ENCODE measurements at regions not wholly inside any gene's neighbourhood (a gene's known extent, or its start where the extent isn't known, plus 50 kb on each side); places are given as distances from the start of the nearest gene placed in this dataset.
A peak's percentile ranks its signal among the peaks of the same experiment; 100 is the strongest.
"Not testable (repeated sequence)": the region's sequence is repeated elsewhere in the genome, so short reads cannot be mapped to it uniquely, and the experiment has no call there.

DNA sequence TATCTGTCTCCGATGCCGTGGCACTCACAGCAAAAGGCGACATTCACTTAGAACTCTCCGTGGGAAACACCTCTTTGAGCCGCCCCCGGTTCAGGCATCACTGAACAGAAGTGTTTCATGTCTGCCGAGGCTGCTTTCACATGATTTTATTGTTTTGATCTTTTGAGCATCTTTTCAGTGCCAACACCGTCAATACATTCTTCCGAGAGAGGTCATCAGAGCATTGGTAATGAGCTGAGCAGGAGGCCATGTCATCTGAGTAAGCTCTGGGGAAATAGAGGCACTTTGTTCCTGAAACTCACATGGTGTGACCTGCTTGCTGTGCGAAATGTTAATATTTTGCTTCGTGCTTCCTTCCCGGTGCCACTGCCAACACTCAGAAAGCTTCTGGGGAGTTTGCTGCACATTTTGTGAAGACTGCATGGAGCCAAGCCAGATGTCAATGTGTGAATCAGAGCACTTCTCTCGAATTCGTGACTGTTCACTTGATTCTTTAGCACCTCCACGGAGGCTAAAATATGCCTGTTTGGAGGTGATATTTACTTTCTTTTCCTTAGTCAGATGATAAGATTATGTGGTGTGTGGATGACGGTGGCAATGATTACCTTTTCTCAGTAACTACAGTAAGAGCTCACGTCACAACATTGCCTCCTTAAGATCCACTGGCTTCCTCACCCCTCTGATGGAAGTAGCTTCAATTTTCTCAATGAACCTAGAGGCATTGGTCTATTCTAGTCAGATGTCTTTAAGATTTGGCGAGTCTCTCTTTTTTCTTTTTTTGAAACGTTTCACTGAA is 222.3 kb upstream of the HS3ST1 start:
- no peak for DNase-seq

DNA sequence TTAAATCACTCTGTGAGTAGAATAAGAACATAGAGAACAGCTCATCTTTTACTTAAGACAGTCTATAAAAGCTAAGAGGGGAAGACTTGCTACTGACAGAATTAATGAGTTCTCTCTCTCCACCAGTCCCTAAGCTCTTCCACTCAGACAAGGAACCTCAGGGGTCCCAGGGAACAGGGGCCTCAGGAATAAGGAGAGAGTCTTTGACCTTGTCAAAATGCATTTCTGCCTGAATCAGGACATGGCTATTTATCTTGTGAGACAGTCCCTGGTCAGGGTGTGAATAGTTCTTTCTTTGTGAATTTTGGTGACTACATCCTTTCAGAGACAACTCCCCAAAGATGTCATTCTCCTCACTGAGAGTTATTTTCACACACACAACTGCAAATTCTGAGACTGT is 218.7 kb upstream of the HS3ST1 start:
- DNase-seq = no peak

- not testable (repeated sequence) for DNase-seq
Measured at GRCh38 chr4:11643081-11643480, 214.4 kb upstream of the HS3ST1 start.

GRCh38 chr4:11640584-11640983 is 211.9 kb upstream of the HS3ST1 start:
- DNase-seq = no peak

DNA sequence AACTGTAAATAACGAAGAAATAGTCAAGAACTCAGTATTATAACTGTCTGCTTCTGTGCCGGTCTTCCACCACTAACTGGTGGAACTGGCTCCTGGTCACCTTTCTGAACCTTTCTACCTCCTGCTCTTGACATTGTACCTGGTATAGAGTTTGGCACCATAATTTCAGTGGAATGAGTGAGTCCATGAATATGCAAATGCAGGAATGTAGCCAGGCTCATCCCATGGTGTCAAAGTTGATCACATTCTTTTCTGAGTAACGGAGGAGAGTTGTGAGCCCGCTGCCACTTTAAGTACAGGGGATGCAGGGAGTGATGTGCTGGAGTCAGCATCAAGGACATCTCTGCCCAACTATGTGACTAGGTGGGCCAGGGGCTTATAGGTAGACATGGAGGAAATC is 207.9 kb upstream of the HS3ST1 start:
- no peak for DNase-seq

DNA sequence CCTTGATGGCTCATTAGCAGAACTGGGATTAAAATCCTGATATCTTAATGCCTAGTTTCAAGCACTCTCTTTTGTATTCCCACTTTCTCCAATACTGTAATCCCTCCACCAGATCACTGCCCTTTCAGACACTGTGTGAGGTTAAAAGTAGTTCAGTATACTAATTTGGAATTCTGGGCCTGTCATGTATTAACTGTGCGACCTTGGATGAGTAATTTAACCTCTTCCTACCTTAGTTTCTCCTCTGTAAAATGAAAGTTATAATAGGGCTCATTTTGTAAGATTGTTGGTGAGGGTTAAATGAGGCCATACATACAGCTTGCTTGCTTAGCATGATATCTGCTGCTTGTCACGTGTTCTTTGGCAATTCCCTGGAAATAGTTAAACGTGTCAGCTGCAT is 207.3 kb upstream of the HS3ST1 start:
- DNase-seq = no peak

GRCh38 chr4:11635342-11635741 is 206.6 kb upstream of the HS3ST1 start:
- DNase-seq = no peak

GRCh38 chr4:11634283-11634682 is 205.6 kb upstream of the HS3ST1 start:
- DNase-seq = no peak

- no peak for DNase-seq
Measured at GRCh38 chr4:11633430-11633829, 204.7 kb upstream of the HS3ST1 start.

DNA sequence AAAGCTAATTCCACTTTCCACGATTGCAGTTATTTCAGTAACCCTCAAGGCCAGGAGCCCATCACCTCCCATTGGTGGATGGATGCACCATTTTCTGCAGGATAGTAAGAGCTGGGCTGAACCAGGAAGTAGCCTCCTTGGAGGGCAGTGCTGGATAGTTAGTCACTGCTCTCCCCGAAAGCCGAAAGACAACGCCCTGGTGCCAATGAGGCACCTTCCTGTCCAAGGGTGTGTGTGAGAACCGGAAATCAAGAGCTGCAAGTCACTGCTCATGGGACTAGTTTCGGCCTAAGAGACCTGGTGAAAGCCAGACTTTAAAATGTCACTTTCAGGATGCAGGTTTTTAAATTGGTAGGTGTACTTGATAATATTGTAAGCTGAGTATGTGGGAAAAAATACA is 203.8 kb upstream of the HS3ST1 start:
- no peak for DNase-seq

GRCh38 chr4:11632025-11632424 is 203.3 kb upstream of the HS3ST1 start:
- no peak for DNase-seq

DNA sequence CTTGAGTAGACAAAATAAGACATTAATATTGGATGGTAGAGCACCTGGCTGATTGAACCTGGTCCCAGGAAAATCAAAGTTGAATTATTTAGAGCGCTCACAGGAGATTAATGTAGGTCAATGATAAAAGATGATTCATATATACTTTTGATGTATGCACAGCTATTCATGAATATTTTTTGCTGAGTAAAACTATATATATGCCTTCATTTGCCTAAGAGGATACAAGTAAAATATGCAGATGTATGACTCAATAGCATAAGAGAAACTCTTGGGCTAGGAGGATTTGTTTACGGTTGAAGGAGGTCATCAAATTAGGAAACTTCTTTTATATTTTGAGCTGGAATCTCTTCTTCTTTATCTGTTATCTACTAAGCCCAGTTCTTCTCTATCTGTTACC is 202.7 kb upstream of the HS3ST1 start:
- DNase-seq = no peak

DNA sequence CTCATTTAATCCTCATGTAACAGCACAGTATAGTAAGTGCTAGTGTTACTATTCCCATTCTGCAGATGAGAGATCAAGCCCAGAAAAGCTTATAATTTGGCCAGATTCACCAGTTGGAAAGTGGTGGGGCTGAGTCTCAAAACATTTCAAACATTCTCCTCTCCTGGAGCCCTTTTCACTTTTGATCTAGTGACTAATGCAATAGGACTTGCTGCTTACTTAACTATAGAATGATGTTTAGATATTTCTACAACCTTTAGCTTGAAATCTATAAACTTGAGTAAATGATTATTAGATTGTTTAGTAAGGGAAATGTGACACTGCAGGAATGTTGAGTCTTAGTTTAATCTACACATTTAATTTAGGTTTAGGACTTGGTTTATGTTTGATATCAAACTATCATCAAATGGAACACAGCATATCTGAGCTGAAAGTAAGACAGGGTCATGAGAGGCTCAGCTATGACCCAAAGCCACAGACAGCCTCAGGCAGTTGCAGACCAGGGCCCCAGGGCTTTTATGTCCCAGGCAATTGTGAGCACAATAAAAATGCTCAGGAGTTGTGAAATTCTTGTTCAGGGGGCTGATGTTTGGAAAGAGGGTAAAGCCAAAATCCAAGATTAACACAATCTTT is 199.5 kb upstream of the HS3ST1 start:
- DNase-seq = no peak

DNA sequence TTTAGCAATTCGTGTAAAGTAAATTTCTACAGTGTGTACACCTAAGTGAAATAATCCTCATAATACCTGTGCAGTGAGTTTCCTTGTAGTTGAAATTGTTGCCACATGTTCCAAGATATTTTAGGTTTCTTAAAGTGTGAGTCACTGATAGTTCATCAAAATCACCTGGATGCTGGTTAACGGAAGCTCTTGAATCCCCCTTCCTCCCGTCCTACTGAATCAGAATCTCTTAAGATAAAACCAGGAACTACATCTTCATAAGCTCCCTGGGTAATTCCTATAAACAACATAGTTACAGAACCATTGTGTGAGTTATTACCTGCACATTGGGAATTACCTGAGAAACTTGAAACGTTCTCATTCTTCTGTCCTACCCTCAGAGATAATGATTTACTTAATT is 197.4 kb upstream of the HS3ST1 start:
- DNase-seq = no peak

- DNase-seq = no peak
Measured at GRCh38 chr4:11625211-11625610, 196.5 kb upstream of the HS3ST1 start.

GRCh38 chr4:11624370-11624769 is 195.7 kb upstream of the HS3ST1 start:
- peak; percentile 5 for DNase-seq

- DNase-seq = peak; percentile 33
Measured at GRCh38 chr4:11623726-11624037, 195.0 kb upstream of the HS3ST1 start.

- DNase-seq = no peak
Measured at GRCh38 chr4:11622961-11623725, 194.4 kb upstream of the HS3ST1 start.

- DNase-seq = no peak
Measured at GRCh38 chr4:11620861-11621260, 192.2 kb upstream of the HS3ST1 start.

GRCh38 chr4:11618666-11619282 is 190.1 kb upstream of the HS3ST1 start:
- DNase-seq = peak; percentile 2

DNA sequence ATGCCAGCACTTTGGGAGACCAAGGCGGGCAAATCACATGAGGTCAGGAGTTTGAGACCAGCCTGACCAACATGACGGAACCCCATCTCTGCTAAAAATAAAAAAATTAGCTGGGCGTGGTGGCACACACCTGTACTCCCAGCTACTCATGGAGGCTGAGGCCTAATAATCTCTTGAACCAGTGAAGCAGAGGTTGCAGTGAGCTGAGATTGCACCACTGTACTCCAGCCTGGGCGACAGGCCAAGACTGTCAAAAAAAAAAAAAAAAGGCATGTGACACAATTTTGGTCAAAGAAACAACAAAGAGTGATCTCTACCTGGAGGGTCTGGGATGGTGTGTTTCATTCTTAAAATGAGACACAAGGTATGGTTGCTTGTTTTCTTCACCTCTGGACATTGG is 188.2 kb upstream of the HS3ST1 start:
- DNase-seq = no peak

DNA sequence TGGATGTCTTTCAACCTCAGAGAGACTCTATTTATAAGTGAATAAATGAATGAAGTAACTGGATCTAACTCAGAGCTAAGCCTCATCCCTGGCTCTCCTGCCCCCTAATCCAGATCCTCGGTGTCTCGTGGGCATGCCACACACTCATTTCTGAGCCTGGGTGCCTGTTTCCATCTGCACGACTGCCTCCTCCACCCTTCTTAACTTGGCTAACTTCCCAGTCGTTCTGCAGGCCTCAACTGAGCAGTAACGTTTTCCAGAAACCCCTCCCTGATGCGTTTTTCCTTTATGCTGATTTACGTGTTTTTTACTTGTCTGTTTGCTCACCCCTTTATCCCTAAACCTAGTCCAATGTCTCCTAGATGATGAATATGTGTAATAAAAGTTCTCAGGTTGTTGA is 186.9 kb upstream of the HS3ST1 start:
- DNase-seq = no peak

- DNase-seq = no peak
Measured at GRCh38 chr4:11614426-11614825, 185.7 kb upstream of the HS3ST1 start.

GRCh38 chr4:11611868-11612267 is 183.2 kb upstream of the HS3ST1 start:
- no peak for DNase-seq
